ENCODE measurements at regions not wholly inside any gene's neighbourhood (a gene's known extent, or its start where the extent isn't known, plus 50 kb on each side); places are given as distances from the start of the nearest gene placed in this dataset.

DNA sequence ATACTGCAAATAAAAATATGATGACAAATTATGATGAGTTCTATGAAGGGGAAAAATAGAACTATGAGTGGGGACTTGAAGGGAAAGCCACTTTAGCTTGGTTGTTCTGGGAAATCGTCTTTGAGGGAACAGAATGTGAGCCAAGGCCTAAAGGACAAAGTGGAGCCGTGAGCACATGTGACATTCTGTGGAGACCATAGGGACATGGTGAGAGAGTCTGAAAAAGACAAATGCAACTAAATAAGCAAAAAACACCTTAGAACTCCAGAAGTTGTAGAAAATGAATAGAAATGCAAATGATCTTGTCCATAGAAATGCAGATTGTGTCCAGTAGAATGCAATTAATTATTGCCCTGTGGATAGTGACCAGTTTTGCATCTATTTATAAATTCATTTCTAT, 86.8 kb upstream of the ANKRD10 start:
- H3K4me3 ChIP-seq (ENCODE audit: control insufficient read depth, low read depth, low read length) = no peak overlapping the region
- TF ChIP-seq, protein P1, sequence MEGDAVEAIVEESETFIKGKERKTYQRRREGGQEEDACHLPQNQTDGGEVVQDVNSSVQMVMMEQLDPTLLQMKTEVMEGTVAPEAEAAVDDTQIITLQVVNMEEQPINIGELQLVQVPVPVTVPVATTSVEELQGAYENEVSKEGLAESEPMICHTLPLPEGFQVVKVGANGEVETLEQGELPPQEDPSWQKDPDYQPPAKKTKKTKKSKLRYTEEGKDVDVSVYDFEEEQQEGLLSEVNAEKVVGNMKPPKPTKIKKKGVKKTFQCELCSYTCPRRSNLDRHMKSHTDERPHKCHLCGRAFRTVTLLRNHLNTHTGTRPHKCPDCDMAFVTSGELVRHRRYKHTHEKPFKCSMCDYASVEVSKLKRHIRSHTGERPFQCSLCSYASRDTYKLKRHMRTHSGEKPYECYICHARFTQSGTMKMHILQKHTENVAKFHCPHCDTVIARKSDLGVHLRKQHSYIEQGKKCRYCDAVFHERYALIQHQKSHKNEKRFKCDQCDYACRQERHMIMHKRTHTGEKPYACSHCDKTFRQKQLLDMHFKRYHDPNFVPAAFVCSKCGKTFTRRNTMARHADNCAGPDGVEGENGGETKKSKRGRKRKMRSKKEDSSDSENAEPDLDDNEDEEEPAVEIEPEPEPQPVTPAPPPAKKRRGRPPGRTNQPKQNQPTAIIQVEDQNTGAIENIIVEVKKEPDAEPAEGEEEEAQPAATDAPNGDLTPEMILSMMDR (conservative IDR thresholded peaks at IDR 0.05; ENCODE audit: control insufficient read depth, insufficient read depth, low read depth, low read length) = no peak
- DNase-seq (ENCODE audit: low read depth) = no peak

- TF ChIP-seq, protein P1 (conservative IDR thresholded peaks at IDR 0.05; ENCODE audit: control insufficient read depth, insufficient read depth, low read depth, low read length) = no peak
- no peak for DNase-seq (ENCODE audit: low read depth)
- no peak overlapping the region for H3K4me3 ChIP-seq (ENCODE audit: control insufficient read depth, low read depth, low read length)
Observed at GRCh38 chr13:110993788-110994187, 78.9 kb upstream of the ANKRD10 start.

GRCh38 chr13:110991991-110992508, 77.2 kb upstream of the ANKRD10 start:
- DNase-seq (ENCODE audit: low read depth) = no peak
- no peak overlapping the region for H3K4me3 ChIP-seq (ENCODE audit: control insufficient read depth, low read depth, low read length)
- TF ChIP-seq, protein P1 (conservative IDR thresholded peaks at IDR 0.05; ENCODE audit: control insufficient read depth, insufficient read depth, low read depth, low read length) = no peak

DNA sequence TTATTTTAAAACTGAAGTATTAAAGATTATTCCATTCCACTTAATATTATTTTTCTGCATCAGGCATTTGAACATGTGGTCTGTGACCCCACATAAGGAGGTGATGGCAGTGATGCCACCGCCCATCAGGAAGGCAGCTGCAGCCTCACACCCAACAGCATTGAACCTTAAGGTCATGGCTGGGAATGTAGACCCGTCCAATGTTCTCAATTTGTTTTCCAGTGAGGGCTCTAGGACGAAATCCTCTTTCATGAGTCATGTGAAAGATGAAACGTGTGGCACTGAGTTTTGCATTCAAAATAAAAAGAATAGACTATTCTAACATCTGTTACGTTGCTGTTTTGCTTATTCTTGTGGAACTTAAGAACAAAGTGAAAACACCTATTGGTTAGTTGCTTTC, 74.5 kb upstream of the ANKRD10 start:
- TF ChIP-seq, protein P1 (conservative IDR thresholded peaks at IDR 0.05; ENCODE audit: control insufficient read depth, insufficient read depth, low read depth, low read length) = no peak
- DNase-seq (ENCODE audit: low read depth) = peak; percentile 33
- H3K4me3 ChIP-seq (ENCODE audit: control insufficient read depth, low read depth, low read length) = no peak overlapping the region

- no peak for DNase-seq (ENCODE audit: low read depth)
- no peak overlapping the region for H3K4me3 ChIP-seq (ENCODE audit: control insufficient read depth, low read depth, low read length)
- TF ChIP-seq, protein P1 (conservative IDR thresholded peaks at IDR 0.05; ENCODE audit: control insufficient read depth, insufficient read depth, low read depth, low read length) = no peak
Observed at GRCh38 chr13:110985541-110985940, 70.7 kb upstream of the ANKRD10 start.

GRCh38 chr13:110984798-110985197, 69.9 kb upstream of the ANKRD10 start:
- DNase-seq (ENCODE audit: low read depth) = no peak
- no peak overlapping the region for H3K4me3 ChIP-seq (ENCODE audit: control insufficient read depth, low read depth, low read length)
- TF ChIP-seq, protein P1 (conservative IDR thresholded peaks at IDR 0.05; ENCODE audit: control insufficient read depth, insufficient read depth, low read depth, low read length) = no peak

DNA sequence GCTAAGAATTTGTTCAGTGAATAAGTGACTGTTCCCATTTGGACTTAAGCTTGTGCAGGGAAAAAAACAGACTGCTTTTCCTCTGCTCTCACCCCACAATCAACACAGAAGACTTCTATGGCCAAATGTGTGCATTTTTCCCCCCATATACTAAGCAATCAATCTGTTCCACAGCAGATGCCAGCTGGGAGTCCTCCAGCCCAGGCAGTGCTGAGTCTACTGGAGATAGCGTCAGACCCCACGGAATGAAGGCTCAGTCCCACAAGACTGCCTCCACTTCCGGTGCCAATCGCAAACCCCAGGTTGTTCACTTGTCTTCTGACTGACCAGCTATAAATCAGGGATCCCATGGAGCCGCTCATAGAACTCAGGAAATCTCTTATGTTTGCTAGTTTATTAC, 69.5 kb upstream of the ANKRD10 start:
- TF ChIP-seq, protein P1 (conservative IDR thresholded peaks at IDR 0.05; ENCODE audit: control insufficient read depth, insufficient read depth, low read depth, low read length) = no peak
- peak; percentile 29 for DNase-seq (ENCODE audit: low read depth)
- no peak overlapping the region for H3K4me3 ChIP-seq (ENCODE audit: control insufficient read depth, low read depth, low read length)

Measured in fibroblast of mammary gland (primary cell).